ENCODE measurements at regions not wholly inside any gene's neighbourhood (a gene's known extent, or its start where the extent isn't known, plus 50 kb on each side); places are given as distances from the start of the nearest gene placed in this dataset.

GRCh38 chr1:230572121-230573105 lies 69.9 kb upstream of the COG2 start:
- Histone ChIP-seq H3K4me2 (ENCODE audit: low read length) (no peak overlapping the region), H3K4me3 (ENCODE audit: low read length) (no peak overlapping the region), H3K9me3 (ENCODE audit: low read length) (no peaks in the 10 kb centered on the region), H3K9me2 (replicated peaks; ENCODE audit: low read length) (no peaks in the 10 kb centered on the region), H3K9ac (ENCODE audit: low read length) (no peak overlapping the region), H2AFZ (ENCODE audit: low read length) (no peak overlapping the region), H3K36me3 (ENCODE audit: low read depth, low read length) (no peaks in the 10 kb centered on the region), H3K27ac (ENCODE audit: low read length) (no peak overlapping the region), H3K27me3 (ENCODE audit: low read length) (peaks cover 66% of the 10 kb centered on the region), H4K20me1 (ENCODE audit: low read length) (no peaks in the 10 kb centered on the region), H3F3A (ENCODE audit: low read length, unreplicated experiment) (no peaks in the 10 kb centered on the region), H3K79me2 (ENCODE audit: low read length) (no peaks in the 10 kb centered on the region), H3K4me1 (ENCODE audit: insufficient read depth, low read length) (peaks cover 7% of the 10 kb centered on the region; the same call in 1 of the 2 replicates)
- ATAC-seq (no peak), DNase-seq (no peak)
- POLR2A ChIA-PET (ENCODE audit: unreplicated experiment): no interaction called here
- CTCF ChIA-PET: no interaction called here
- intact Hi-C loops (cut with micrococcal nuclease): no loop called here
- BruUV-seq (replicated peaks): no TSS peak
- TF ChIP-seq EZH2 (IDR thresholded peaks at IDR 0.05; ENCODE audit: low read length, unreplicated experiment) (no peak), EZH2phosphoT487 (IDR thresholded peaks at IDR 0.05; ENCODE audit: borderline replicate concordance, low read length) (no peak)
- TF ChIP-seq, protein P1, sequence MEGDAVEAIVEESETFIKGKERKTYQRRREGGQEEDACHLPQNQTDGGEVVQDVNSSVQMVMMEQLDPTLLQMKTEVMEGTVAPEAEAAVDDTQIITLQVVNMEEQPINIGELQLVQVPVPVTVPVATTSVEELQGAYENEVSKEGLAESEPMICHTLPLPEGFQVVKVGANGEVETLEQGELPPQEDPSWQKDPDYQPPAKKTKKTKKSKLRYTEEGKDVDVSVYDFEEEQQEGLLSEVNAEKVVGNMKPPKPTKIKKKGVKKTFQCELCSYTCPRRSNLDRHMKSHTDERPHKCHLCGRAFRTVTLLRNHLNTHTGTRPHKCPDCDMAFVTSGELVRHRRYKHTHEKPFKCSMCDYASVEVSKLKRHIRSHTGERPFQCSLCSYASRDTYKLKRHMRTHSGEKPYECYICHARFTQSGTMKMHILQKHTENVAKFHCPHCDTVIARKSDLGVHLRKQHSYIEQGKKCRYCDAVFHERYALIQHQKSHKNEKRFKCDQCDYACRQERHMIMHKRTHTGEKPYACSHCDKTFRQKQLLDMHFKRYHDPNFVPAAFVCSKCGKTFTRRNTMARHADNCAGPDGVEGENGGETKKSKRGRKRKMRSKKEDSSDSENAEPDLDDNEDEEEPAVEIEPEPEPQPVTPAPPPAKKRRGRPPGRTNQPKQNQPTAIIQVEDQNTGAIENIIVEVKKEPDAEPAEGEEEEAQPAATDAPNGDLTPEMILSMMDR (conservative IDR thresholded peaks at IDR 0.05; ENCODE audit: low read depth, low read length): no peak

DNA sequence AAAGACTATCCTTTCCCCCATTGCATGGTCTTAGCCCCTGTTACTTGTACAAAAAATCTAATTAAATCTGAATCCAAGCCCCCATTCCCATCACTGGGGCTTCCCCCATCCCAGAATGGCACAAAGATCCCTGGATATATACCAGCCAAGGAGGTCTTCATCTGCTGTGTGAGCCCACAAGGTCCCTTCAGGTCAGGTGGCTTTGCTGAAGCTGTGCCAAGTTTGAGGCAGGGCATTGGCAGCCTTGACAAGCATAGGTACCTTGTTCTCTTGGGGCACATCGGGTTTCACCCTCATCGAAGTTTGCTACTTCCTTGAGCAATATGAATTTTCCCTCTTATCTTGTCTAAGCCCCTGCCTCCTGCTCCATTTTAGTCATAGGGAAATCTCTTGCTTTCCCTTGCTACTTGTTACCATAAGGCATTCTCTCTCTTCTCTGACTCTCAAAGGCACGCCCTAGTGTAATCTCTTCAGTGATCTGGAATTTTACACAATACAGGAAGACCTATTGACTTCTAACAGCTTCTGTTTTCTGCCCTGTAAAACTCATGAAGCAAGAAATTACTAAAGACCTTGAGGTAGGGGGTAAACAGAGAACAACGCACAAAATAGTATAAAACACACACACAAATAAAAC lies 71.4 kb upstream of the COG2 start:
- BruUV-seq (replicated peaks): no TSS peak
- no peak overlapping the region for H3K4me3 ChIP-seq (ENCODE audit: low read length)
- H3F3A ChIP-seq (ENCODE audit: low read length, unreplicated experiment): no peaks in the 10 kb centered on the region
- intact Hi-C loops (cut with micrococcal nuclease): no loop called here
- H4K20me1 ChIP-seq (ENCODE audit: low read length): no peaks in the 10 kb centered on the region
- ChIA-PET POLR2A (ENCODE audit: unreplicated experiment) (no interaction called here), CTCF (no interaction called here)
- no peaks in the 10 kb centered on the region for H3K36me3 ChIP-seq (ENCODE audit: low read depth, low read length)
- TF ChIP-seq, protein P1 (conservative IDR thresholded peaks at IDR 0.05; ENCODE audit: low read depth, low read length): no peak
- no peak for TF ChIP-seq EZH2 (IDR thresholded peaks at IDR 0.05; ENCODE audit: low read length, unreplicated experiment)
- no peak for TF ChIP-seq EZH2phosphoT487 (IDR thresholded peaks at IDR 0.05; ENCODE audit: borderline replicate concordance, low read length)
- H3K27me3 ChIP-seq (ENCODE audit: low read length): peaks cover 52% of the 10 kb centered on the region
- no peaks in the 10 kb centered on the region for H3K9me3 ChIP-seq (ENCODE audit: low read length)
- DNase-seq: no peak
- H3K4me1 ChIP-seq (ENCODE audit: insufficient read depth, low read length): peaks cover 7% of the 10 kb centered on the region; the same call in 1 of the 2 replicates
- no peaks in the 10 kb centered on the region for H3K79me2 ChIP-seq (ENCODE audit: low read length)
- H2AFZ ChIP-seq (ENCODE audit: low read length): no peak overlapping the region
- H3K27ac ChIP-seq (ENCODE audit: low read length): no peak overlapping the region
- no peak overlapping the region for H3K4me2 ChIP-seq (ENCODE audit: low read length)
- no peak overlapping the region for H3K9ac ChIP-seq (ENCODE audit: low read length)
- no peaks in the 10 kb centered on the region for H3K9me2 ChIP-seq (replicated peaks; ENCODE audit: low read length)
- no peak for ATAC-seq

Data from PC-3 (cell line).